Activated gamma-delta T cell (primary cell): ENCODE measurements at regions not wholly inside any gene's neighbourhood (a gene's known extent, or its start where the extent isn't known, plus 50 kb on each side); places are given as distances from the start of the nearest gene placed in this dataset.
"Not testable (repeated sequence)": the region's sequence is repeated elsewhere in the genome, so short reads cannot be mapped to it uniquely, and the experiment has no call there.

Experiments
- DNase-seq: peaks from one replicate; lab custom pipeline; 2025; lab: John Stamatoyannopoulos, UW

GRCh38 chr17:53335443-53335842 is 487.3 kb upstream of the KIF2B start:
- DNase-seq, result no peak

GRCh38 chr17:53330756-53331155 is 492.0 kb upstream of the KIF2B start:
- no peak for DNase-seq

GRCh38 chr17:53321651-53322050 is 501.1 kb upstream of the KIF2B start:
- no peak for DNase-seq

GRCh38 chr17:53319947-53320346 is 502.8 kb upstream of the KIF2B start:
- DNase-seq, result no peak

- no peak for DNase-seq
Measured at GRCh38 chr17:53316988-53317387, 505.7 kb upstream of the KIF2B start.

- DNase-seq, result no peak
Measured at GRCh38 chr17:53316073-53316472, 506.7 kb upstream of the KIF2B start.

- DNase-seq, result no peak
Measured at GRCh38 chr17:53314521-53314920, 508.2 kb upstream of the KIF2B start.

GRCh38 chr17:53313746-53314145 is 509.0 kb upstream of the KIF2B start:
- no peak for DNase-seq

- DNase-seq, result no peak
Measured at GRCh38 chr17:53278466-53278865, 544.3 kb upstream of the KIF2B start.

GRCh38 chr17:53273126-53273525 is 549.6 kb upstream of the KIF2B start:
- DNase-seq, result no peak

- no peak for DNase-seq
Measured at GRCh38 chr17:53270936-53271335, 551.8 kb upstream of the KIF2B start.

GRCh38 chr17:53264730-53265129 is 558.0 kb upstream of the KIF2B start:
- no peak for DNase-seq

GRCh38 chr17:53253956-53254597 is 568.6 kb upstream of the KIF2B start:
- DNase-seq, result no peak

- DNase-seq, result no peak
Measured at GRCh38 chr17:53249036-53249435, 573.7 kb upstream of the KIF2B start.

GRCh38 chr17:53234138-53234537 is 588.6 kb upstream of the KIF2B start:
- DNase-seq, result no peak

GRCh38 chr17:53227514-53227913 is 595.2 kb upstream of the KIF2B start:
- DNase-seq, result no peak

GRCh38 chr17:53227111-53227510 is 595.6 kb upstream of the KIF2B start:
- no peak for DNase-seq

GRCh38 chr17:53219821-53220220 is 602.9 kb upstream of the KIF2B start:
- no peak for DNase-seq

GRCh38 chr17:53218723-53219122 is 604.0 kb upstream of the KIF2B start:
- no peak for DNase-seq

- DNase-seq, result no peak
Measured at GRCh38 chr17:53217311-53217710, 605.4 kb upstream of the KIF2B start.

- not testable (repeated sequence) for DNase-seq
Measured at GRCh38 chr17:53208935-53209334, 613.8 kb upstream of the KIF2B start.

GRCh38 chr17:53193044-53193443 is 629.7 kb upstream of the KIF2B start:
- no peak for DNase-seq

- DNase-seq, result no peak
Measured at GRCh38 chr17:53191878-53192277, 630.8 kb upstream of the KIF2B start.

GRCh38 chr17:53186001-53186400 is 636.7 kb upstream of the KIF2B start:
- no peak for DNase-seq
